Tibial artery (tissue), 4 donors: ENCODE measurements at regions not wholly inside any gene's neighbourhood (a gene's known extent, or its start where the extent isn't known, plus 50 kb on each side); places are given as distances from the start of the nearest gene placed in this dataset.

Source experiments
- DNase-seq, 2 donors: peaks; one replicate each; pipeline ENCODE4 v3.0.0-alpha.2; 2019
- H3K27ac ChIP-seq, 2 donors: fragments of 200-600 bp; sonication (generic) in 1 of 2; 1 replicate in 1 of 2; 2 replicates in 1 of 2; pipeline ENCODE4 v1.5.1; 2018 to 2019; ENCODE audit warnings: mild to moderate bottlenecking in 1 of 2
- H3K27me3 ChIP-seq, 2 donors: fragments of 200-600 bp; sonication (generic) in 1 of 2; one replicate each; pipeline versions ENCODE4 v1.5.1 to v1.6.0; 2016 to 2019
- H3K36me3 ChIP-seq, 3 donors: fragments of 200-600 bp; sonication (generic) in 2 of 3; one replicate each; pipeline ENCODE4 v1.5.1; 2016 to 2019; ENCODE audit warnings: mild to moderate bottlenecking in 2 of 3
- H3K4me1 ChIP-seq, 4 donors: fragments of 200-600 bp; sonication (generic) in 2 of 4; 1 replicate in 3 of 4; 2 replicates in 1 of 4; pipeline ENCODE4 v1.5.1; 2016 to 2019
- H3K4me3 ChIP-seq, 2 donors: fragments of 200-600 bp; sonication (generic) in 1 of 2; 1 replicate in 1 of 2; 2 replicates in 1 of 2; pipeline ENCODE4 v1.5.1; 2018 to 2019; ENCODE audit warnings: mild to moderate bottlenecking in 2 of 2
- H3K9me3 ChIP-seq, 3 donors: fragments of 200-600 bp; sonication (generic) in 1 of 3; one replicate each; pipeline ENCODE4 v1.5.1; 2016 to 2019
- intact Hi-C: fragments of 100-400 bp; cut with DNase I; formaldehyde crosslinking; loops from one replicate; pipeline ENCODE4 v1.15.0; 2023; ENCODE audit warnings: low total_unique reads
- TF ChIP-seq, protein P1 (sequence below), 2 experiments: fragments of 200-600 bp in 1 of 2; fragments of 450-650 bp in 1 of 2; IDR thresholded peaks; one replicate each; pipeline ENCODE4 v1.5.1; 2017 to 2019; ENCODE audit warnings: antibody characterized with exemption in 2 of 2, mild to moderate bottlenecking in 1 of 2, moderate library complexity in 1 of 2

DNA sequence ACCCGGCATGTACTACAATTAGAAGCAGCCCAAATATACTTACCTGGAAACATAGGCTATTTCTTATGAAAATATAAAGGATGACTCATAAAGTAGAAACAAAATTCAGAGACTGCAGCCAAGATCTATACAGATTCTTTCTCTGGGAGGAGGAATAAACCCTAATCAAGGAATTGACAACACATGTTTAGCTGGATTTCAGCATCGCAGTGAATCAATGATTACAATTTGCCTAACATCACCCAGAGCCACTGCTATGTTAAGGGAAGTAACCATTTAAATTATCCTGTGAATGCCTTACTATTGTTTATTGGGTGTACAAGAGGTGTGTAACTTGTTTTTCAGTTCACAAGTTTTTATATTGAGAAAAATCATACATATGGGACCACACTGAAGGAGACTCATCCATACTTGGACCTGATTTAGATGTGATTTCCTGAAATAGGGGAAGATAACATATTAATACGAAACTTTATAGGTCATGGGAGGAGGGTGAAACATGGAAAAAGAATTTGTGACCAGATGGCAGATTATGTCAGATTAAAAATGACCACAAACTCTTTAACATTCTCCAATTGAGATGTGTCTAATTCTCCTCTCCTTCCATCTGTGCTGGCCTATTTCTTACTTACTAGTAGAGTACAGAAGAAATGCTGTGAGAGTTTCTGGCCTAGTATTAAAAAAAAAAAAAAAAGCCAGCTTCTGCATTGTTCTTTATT is 1168.4 kb downstream of the SLITRK1 start:
- intact Hi-C loops = no loop called here
- Histone ChIP-seq H3K4me1 (no peaks in the 10 kb centered on the region), H3K9me3 (no peaks in the 10 kb centered on the region), H3K27me3 (no peaks in the 10 kb centered on the region), H3K27ac (no peak overlapping the region), H3K4me3 (no peak overlapping the region), H3K36me3 (no peaks in the 10 kb centered on the region)
- DNase-seq = no peak
- TF ChIP-seq, protein P1, sequence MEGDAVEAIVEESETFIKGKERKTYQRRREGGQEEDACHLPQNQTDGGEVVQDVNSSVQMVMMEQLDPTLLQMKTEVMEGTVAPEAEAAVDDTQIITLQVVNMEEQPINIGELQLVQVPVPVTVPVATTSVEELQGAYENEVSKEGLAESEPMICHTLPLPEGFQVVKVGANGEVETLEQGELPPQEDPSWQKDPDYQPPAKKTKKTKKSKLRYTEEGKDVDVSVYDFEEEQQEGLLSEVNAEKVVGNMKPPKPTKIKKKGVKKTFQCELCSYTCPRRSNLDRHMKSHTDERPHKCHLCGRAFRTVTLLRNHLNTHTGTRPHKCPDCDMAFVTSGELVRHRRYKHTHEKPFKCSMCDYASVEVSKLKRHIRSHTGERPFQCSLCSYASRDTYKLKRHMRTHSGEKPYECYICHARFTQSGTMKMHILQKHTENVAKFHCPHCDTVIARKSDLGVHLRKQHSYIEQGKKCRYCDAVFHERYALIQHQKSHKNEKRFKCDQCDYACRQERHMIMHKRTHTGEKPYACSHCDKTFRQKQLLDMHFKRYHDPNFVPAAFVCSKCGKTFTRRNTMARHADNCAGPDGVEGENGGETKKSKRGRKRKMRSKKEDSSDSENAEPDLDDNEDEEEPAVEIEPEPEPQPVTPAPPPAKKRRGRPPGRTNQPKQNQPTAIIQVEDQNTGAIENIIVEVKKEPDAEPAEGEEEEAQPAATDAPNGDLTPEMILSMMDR (IDR thresholded peaks at IDR 0.05) = no peak

DNA sequence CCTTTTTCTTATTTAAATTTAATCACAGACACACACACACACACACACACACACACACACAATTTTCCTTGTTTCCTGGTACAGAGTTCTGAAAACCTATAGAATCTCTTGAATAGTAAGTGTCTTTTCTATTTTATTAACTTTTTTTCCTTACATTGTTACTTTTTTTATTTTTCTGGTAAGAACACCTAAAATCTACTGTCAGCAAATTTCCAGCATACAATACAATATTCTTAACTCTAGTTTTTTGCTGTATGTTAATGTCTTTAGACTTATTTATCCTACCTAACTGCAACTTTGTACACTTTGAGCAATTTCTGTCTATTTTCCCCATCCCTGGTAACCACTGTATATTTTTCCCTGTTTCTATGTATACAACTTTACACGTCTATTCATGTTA is 1179.8 kb downstream of the SLITRK1 start:
- no peaks in the 10 kb centered on the region for H3K27me3 ChIP-seq
- intact Hi-C loops = no loop called here
- H3K4me1 ChIP-seq = no peaks in the 10 kb centered on the region
- no peak overlapping the region for H3K27ac ChIP-seq
- no peak for DNase-seq
- H3K36me3 ChIP-seq = no peaks in the 10 kb centered on the region
- TF ChIP-seq, protein P1 (IDR thresholded peaks at IDR 0.05) = no peak
- H3K9me3 ChIP-seq = no peaks in the 10 kb centered on the region
- no peak overlapping the region for H3K4me3 ChIP-seq

DNA sequence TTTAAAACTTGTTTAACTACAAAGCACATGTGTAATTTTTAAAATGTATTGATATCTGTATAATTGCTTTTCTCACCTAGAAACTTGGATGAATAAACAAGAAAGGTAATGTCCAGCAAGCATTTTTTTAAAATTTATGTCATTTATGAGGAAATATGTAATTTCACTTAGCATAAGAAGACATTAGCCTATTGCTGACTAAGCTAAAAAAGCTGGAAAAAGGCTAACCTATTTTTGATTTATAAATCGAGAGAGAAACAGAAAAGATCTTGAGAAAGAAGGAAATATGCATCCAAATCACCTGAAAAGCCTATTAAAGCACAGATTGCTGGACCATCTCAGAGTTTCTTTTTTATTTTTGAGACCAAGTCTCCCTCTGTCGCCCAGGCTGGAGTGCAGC is 1181.3 kb downstream of the SLITRK1 start:
- Histone ChIP-seq H3K27ac (no peak overlapping the region), H3K36me3 (no peaks in the 10 kb centered on the region), H3K4me1 (no peaks in the 10 kb centered on the region), H3K4me3 (no peak overlapping the region), H3K9me3 (no peaks in the 10 kb centered on the region), H3K27me3 (no peaks in the 10 kb centered on the region)
- no peak for DNase-seq
- intact Hi-C loops = no loop called here
- TF ChIP-seq, protein P1 (IDR thresholded peaks at IDR 0.05) = no peak

DNA sequence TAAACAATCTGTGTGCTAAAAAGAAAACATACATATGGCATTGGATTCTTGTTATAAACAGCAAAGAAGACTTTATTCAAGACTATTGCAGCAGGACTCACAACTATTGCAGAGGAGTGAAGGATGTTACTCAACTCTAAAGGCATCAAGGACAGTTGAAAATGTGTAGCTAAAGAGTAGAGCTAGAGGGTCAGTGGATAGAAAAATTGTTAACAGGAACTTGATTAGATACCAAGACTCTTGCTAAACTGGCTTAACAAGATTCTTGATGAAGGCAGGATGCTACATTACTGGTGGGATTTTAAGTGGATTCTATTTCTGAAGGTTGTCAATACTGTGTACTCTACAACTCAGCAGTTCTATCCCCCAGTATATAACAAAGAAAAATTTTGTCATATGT is 1183.3 kb downstream of the SLITRK1 start:
- no peaks in the 10 kb centered on the region for H3K27me3 ChIP-seq
- no peaks in the 10 kb centered on the region for H3K4me1 ChIP-seq
- TF ChIP-seq, protein P1 (IDR thresholded peaks at IDR 0.05) = no peak
- H3K27ac ChIP-seq = no peak overlapping the region
- H3K4me3 ChIP-seq = no peak overlapping the region
- no peaks in the 10 kb centered on the region for H3K9me3 ChIP-seq
- no peak for DNase-seq
- intact Hi-C loops = no loop called here
- no peaks in the 10 kb centered on the region for H3K36me3 ChIP-seq

DNA sequence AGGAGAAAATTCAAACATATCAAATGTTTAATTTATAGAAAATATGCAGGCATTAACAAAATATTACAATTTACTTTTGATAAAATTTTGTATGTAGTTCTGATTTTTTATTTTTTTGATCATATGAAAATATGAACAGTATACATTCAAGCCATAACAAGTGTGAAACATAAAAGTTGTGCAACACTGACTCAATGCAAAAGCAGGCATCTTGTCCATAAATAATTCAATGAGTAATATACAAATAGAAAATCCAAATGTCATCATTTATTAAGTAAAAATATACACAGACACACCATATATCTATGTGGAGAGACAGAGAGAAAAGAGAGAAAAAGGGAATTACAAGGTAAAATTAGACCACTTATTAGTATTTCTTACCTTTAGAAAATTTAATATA is 1183.9 kb downstream of the SLITRK1 start:
- Histone ChIP-seq H3K9me3 (no peaks in the 10 kb centered on the region), H3K27ac (no peak overlapping the region), H3K27me3 (no peaks in the 10 kb centered on the region), H3K4me3 (no peak overlapping the region), H3K36me3 (no peaks in the 10 kb centered on the region), H3K4me1 (no peaks in the 10 kb centered on the region)
- TF ChIP-seq, protein P1 (IDR thresholded peaks at IDR 0.05) = no peak
- no peak for DNase-seq
- intact Hi-C loops = no loop called here

DNA sequence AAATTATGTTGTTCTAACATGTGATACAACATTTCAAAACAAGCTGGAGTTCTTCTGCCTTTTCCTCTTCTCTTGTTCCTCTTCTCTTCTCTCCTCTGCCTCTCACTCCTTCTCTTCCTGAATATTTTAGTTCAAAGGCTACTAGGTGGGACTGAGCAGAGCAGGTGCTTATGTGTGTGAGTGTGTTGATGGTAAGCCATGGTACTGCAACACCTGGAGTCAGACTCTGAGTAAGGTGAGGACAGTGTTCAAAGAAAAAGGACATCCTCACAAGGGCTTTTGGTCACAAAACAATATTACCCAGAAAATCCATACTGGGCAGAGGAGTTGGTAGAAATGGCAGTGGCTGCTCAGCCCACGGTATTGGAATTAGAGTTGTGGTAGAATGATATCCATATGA is 1188.7 kb downstream of the SLITRK1 start:
- DNase-seq = no peak
- H3K27me3 ChIP-seq = no peaks in the 10 kb centered on the region
- no peaks in the 10 kb centered on the region for H3K4me1 ChIP-seq
- H3K36me3 ChIP-seq = no peaks in the 10 kb centered on the region
- no peak overlapping the region for H3K27ac ChIP-seq
- no peak overlapping the region for H3K4me3 ChIP-seq
- intact Hi-C loops = no loop called here
- TF ChIP-seq, protein P1 (IDR thresholded peaks at IDR 0.05) = no peak
- H3K9me3 ChIP-seq = no peaks in the 10 kb centered on the region
